NCI-H2227 treated with DMSO at 0.1 percent for 48 hours (cell line): ENCODE measurements at regions not wholly inside any gene's neighbourhood (a gene's known extent, or its start where the extent isn't known, plus 50 kb on each side); places are given as distances from the start of the nearest gene placed in this dataset.

ENCODE experiments used
- DNase-seq: peaks from one replicate; lab custom pipeline; 2025; lab: John Stamatoyannopoulos, UW

- no peak for DNase-seq
Measured at GRCh38 chr2:19677825-19678518, 223.8 kb downstream of the TTC32 start.

GRCh38 chr2:19677215-19677777 lies 224.5 kb downstream of the TTC32 start:
- DNase-seq, result no peak

- no peak for DNase-seq
Measured at GRCh38 chr2:19676770-19677169, 225.0 kb downstream of the TTC32 start.

GRCh38 chr2:19675856-19676460 lies 225.8 kb downstream of the TTC32 start:
- DNase-seq, result no peak

- no peak for DNase-seq
Measured at GRCh38 chr2:19675003-19675629, 226.7 kb downstream of the TTC32 start.

GRCh38 chr2:19674051-19675002 lies 227.5 kb downstream of the TTC32 start:
- DNase-seq, result no peak

- no peak for DNase-seq
Measured at GRCh38 chr2:19673213-19673791, 228.5 kb downstream of the TTC32 start.

- no peak for DNase-seq
Measured at GRCh38 chr2:19671916-19672315, 229.9 kb downstream of the TTC32 start.

- DNase-seq, result no peak
Measured at GRCh38 chr2:19671311-19671710, 230.5 kb downstream of the TTC32 start.

- no peak for DNase-seq
Measured at GRCh38 chr2:19670303-19670702, 231.5 kb downstream of the TTC32 start.

- no peak for DNase-seq
Measured at GRCh38 chr2:19669559-19669958, 232.2 kb downstream of the TTC32 start.

GRCh38 chr2:19669126-19669525 lies 232.7 kb downstream of the TTC32 start:
- DNase-seq, result no peak

GRCh38 chr2:19667536-19667949 lies 234.2 kb downstream of the TTC32 start:
- no peak for DNase-seq

- DNase-seq, result no peak
Measured at GRCh38 chr2:19667085-19667484, 234.7 kb downstream of the TTC32 start.

- DNase-seq, result no peak
Measured at GRCh38 chr2:19664646-19665045, 237.1 kb downstream of the TTC32 start.

GRCh38 chr2:19659024-19659792 lies 242.6 kb downstream of the TTC32 start:
- DNase-seq, result no peak

- no peak for DNase-seq
Measured at GRCh38 chr2:19656011-19656410, 245.8 kb downstream of the TTC32 start.

- no peak for DNase-seq
Measured at GRCh38 chr2:19654310-19655090, 247.3 kb downstream of the TTC32 start.

GRCh38 chr2:19653509-19653908 lies 248.3 kb downstream of the TTC32 start:
- DNase-seq, result no peak

GRCh38 chr2:19652811-19653210 lies 249.0 kb downstream of the TTC32 start:
- DNase-seq, result no peak
